WERI-Rb-1 (cell line): ENCODE measurements at regions not wholly inside any gene's neighbourhood (a gene's known extent, or its start where the extent isn't known, plus 50 kb on each side); places are given as distances from the start of the nearest gene placed in this dataset.
"Not testable (repeated sequence)": the region's sequence is repeated elsewhere in the genome, so short reads cannot be mapped to it uniquely, and the experiment has no call there.

Source experiments
- DNase-seq: peaks from one replicate; pipeline ENCODE4 v3.0.0-alpha.2; 2020
- H3K27ac ChIP-seq: fragments of 250-450 bp; sonication (Bioruptor Pico); 2 replicates; pipeline ENCODE4 v1.5.1; 2020; ENCODE audit warnings: mild to moderate bottlenecking, moderate library complexity
- H3K27me3 ChIP-seq: fragments of 250-450 bp; sonication (Bioruptor Pico); 2 replicates; pipeline ENCODE4 v1.5.1; 2021; ENCODE audit warnings: mild to moderate bottlenecking, low read depth, moderate library complexity; ENCODE audit not compliant: insufficient read depth, severe bottlenecking
- H3K36me3 ChIP-seq: fragments of 250-450 bp; sonication (Bioruptor Pico); 2 replicates; pipeline ENCODE4 v1.5.1; 2020; ENCODE audit warnings: mild to moderate bottlenecking, moderate library complexity
- H3K4me3 ChIP-seq: 2 replicates; pipeline ENCODE4 v1.5.1; 2011; ENCODE audit warnings: low read depth, mild to moderate bottlenecking, control low read depth, low read length
- H3K9me3 ChIP-seq: fragments of 250-450 bp; sonication (Bioruptor Pico); 2 replicates; pipeline ENCODE4 v1.5.1; 2021; ENCODE audit warnings: mild to moderate bottlenecking, moderate library complexity; ENCODE audit not compliant: severe bottlenecking
- CTCF ChIP-seq: IDR thresholded peaks from 2 replicates; pipeline ENCODE4 v1.5.1; 2011; ENCODE audit warnings: low read depth, mild to moderate bottlenecking, control low read depth, inconsistent platforms, low read length

- H3K27me3 ChIP-seq, result no peaks in the 10 kb centered on the region
- no peak overlapping the region for H3K4me3 ChIP-seq
- no peak for DNase-seq
- H3K9me3 ChIP-seq, result no peaks in the 10 kb centered on the region
- TF ChIP-seq CTCF, result no peak
- no peaks in the 10 kb centered on the region for H3K36me3 ChIP-seq
- H3K27ac ChIP-seq, result no peak overlapping the region
These were observed 85.0 kb upstream of the BEND4 start for GRCh38 chr4:42237451-42237850.

GRCh38 chr4:42248972-42249371 is 96.5 kb upstream of the BEND4 start:
- DNase-seq, result no peak
- H3K27me3 ChIP-seq, result no peaks in the 10 kb centered on the region
- no peak for TF ChIP-seq CTCF

GRCh38 chr4:42252315-42252714 is 99.9 kb upstream of the BEND4 start:
- no peaks in the 10 kb centered on the region for H3K9me3 ChIP-seq
- no peak overlapping the region for H3K27ac ChIP-seq
- H3K36me3 ChIP-seq, result no peaks in the 10 kb centered on the region
- DNase-seq, result no peak
- no peak overlapping the region for H3K4me3 ChIP-seq
- TF ChIP-seq CTCF, result no peak
- no peaks in the 10 kb centered on the region for H3K27me3 ChIP-seq

More at GRCh38 chr4:42248972-42249371, 96.5 kb upstream of the BEND4 start:
- Histone ChIP-seq H3K27ac (no peak overlapping the region), H3K9me3 (no peaks in the 10 kb centered on the region), H3K36me3 (no peaks in the 10 kb centered on the region), H3K4me3 (no peak overlapping the region)

- not testable (repeated sequence) for H3K36me3 ChIP-seq, H3K27me3 ChIP-seq, DNase-seq, H3K27ac ChIP-seq, H3K9me3 ChIP-seq, H3K4me3 ChIP-seq
These were observed 105.2 kb upstream of the BEND4 start for GRCh38 chr4:42257645-42258044.

GRCh38 chr4:42262701-42263490 is 110.4 kb upstream of the BEND4 start:
- Histone ChIP-seq H3K4me3 (no peak overlapping the region), H3K9me3 (peaks cover 2% of the 10 kb centered on the region), H3K36me3 (no peaks in the 10 kb centered on the region), H3K27me3 (no peaks in the 10 kb centered on the region), H3K27ac (no peak overlapping the region)
- DNase-seq, result no peak
- TF ChIP-seq CTCF, result no peak

GRCh38 chr4:42265782-42266602 is 113.5 kb upstream of the BEND4 start:
- TF ChIP-seq CTCF, result no peak
- no peak overlapping the region for H3K27ac ChIP-seq
- no peak for DNase-seq
- H3K36me3 ChIP-seq, result no peaks in the 10 kb centered on the region
- no peaks in the 10 kb centered on the region for H3K27me3 ChIP-seq
- peaks cover 2% of the 10 kb centered on the region for H3K9me3 ChIP-seq
- no peak overlapping the region for H3K4me3 ChIP-seq
